GM18519 (cell line): ENCODE measurements at regions not wholly inside any gene's neighbourhood (a gene's known extent, or its start where the extent isn't known, plus 50 kb on each side); places are given as distances from the start of the nearest gene placed in this dataset.
"Not testable (repeated sequence)": the region's sequence is repeated elsewhere in the genome, so short reads cannot be mapped to it uniquely, and the experiment has no call there.

Experiments
- ATAC-seq: cut with Tn5 transposase; IDR thresholded peaks from one replicate; pipeline ENCODE4 v1.9.1; 2021; ENCODE audit warnings: mild to moderate bottlenecking, moderate library complexity; ENCODE audit not compliant: unreplicated experiment, low FRiP score

GRCh38 chr21:17044696-17045095 lies 468.1 kb upstream of the CXADR start:
- ATAC-seq: no peak

- no peak for ATAC-seq
Observed at GRCh38 chr21:17045214-17045853, 467.5 kb upstream of the CXADR start.

- ATAC-seq: no peak
Observed at GRCh38 chr21:17048974-17049373, 463.9 kb upstream of the CXADR start.

GRCh38 chr21:17050156-17050555 lies 462.7 kb upstream of the CXADR start:
- ATAC-seq: no peak

- ATAC-seq: no peak
Observed at GRCh38 chr21:17050646-17051045, 462.2 kb upstream of the CXADR start.

- ATAC-seq: no peak
Observed at GRCh38 chr21:17051054-17051453, 461.8 kb upstream of the CXADR start.

- no peak for ATAC-seq
Observed at GRCh38 chr21:17053321-17053720, 459.5 kb upstream of the CXADR start.

- ATAC-seq: no peak
Observed at GRCh38 chr21:17059936-17060335, 452.9 kb upstream of the CXADR start.

GRCh38 chr21:17066006-17066405 lies 446.8 kb upstream of the CXADR start:
- ATAC-seq: no peak

- ATAC-seq: no peak
Observed at GRCh38 chr21:17071093-17071492, 441.8 kb upstream of the CXADR start.

- ATAC-seq: no peak
Observed at GRCh38 chr21:17081193-17081592, 431.6 kb upstream of the CXADR start.

GRCh38 chr21:17082843-17083483 lies 429.9 kb upstream of the CXADR start:
- ATAC-seq: no peak

- no peak for ATAC-seq
Observed at GRCh38 chr21:17085707-17086106, 427.1 kb upstream of the CXADR start.

GRCh38 chr21:17088500-17088899 lies 424.3 kb upstream of the CXADR start:
- no peak for ATAC-seq

- no peak for ATAC-seq
Observed at GRCh38 chr21:17089091-17089491, 423.8 kb upstream of the CXADR start.

- no peak for ATAC-seq
Observed at GRCh38 chr21:17101696-17102095, 411.1 kb upstream of the CXADR start.

- ATAC-seq: no peak
Observed at GRCh38 chr21:17105932-17106331, 406.9 kb upstream of the CXADR start.

GRCh38 chr21:17114045-17114444 lies 398.8 kb upstream of the CXADR start:
- no peak for ATAC-seq

GRCh38 chr21:17118638-17119384 lies 394.0 kb upstream of the CXADR start:
- ATAC-seq: no peak

GRCh38 chr21:17119466-17120297 lies 393.2 kb upstream of the CXADR start:
- ATAC-seq: no peak

- not testable (repeated sequence) for ATAC-seq
Observed at GRCh38 chr21:17127395-17127794, 385.4 kb upstream of the CXADR start.
